Endodermal cell (in vitro differentiated cells): ENCODE measurements at regions not wholly inside any gene's neighbourhood (a gene's known extent, or its start where the extent isn't known, plus 50 kb on each side); places are given as distances from the start of the nearest gene placed in this dataset.

ENCODE experiments used
- DNase-seq: peaks from one replicate; pipeline ENCODE4 v3.0.0-alpha.2; 2017
- H3K27ac ChIP-seq: 2 replicates; pipeline ENCODE4 v1.5.1; 2013; ENCODE audit warnings: mild to moderate bottlenecking, low read depth, low read length, moderate library complexity
- H3K27me3 ChIP-seq: 2 replicates; pipeline ENCODE4 v1.6.1; 2013; ENCODE audit warnings: mild to moderate bottlenecking, low read length, moderate library complexity; ENCODE audit not compliant: insufficient read depth, control insufficient read depth, poor library complexity, severe bottlenecking
- H3K36me3 ChIP-seq: 2 replicates; pipeline ENCODE4 v1.7.0; 2013; ENCODE audit warnings: mild to moderate bottlenecking, low read length, moderate library complexity; ENCODE audit not compliant: control insufficient read depth, insufficient read depth
- H3K4me1 ChIP-seq: one replicate; pipeline ENCODE4 v1.7.0; 2013; ENCODE audit warnings: low read length; ENCODE audit not compliant: control insufficient read depth, insufficient read depth
- H3K4me3 ChIP-seq: 2 replicates; pipeline ENCODE4 v1.5.1; 2013; ENCODE audit warnings: mild to moderate bottlenecking, low read length, moderate library complexity
- H3K9ac ChIP-seq: 2 replicates; pipeline ENCODE4 v1.6.1; 2013; ENCODE audit warnings: mild to moderate bottlenecking, low read length, moderate library complexity; ENCODE audit not compliant: poor library complexity, severe bottlenecking; ENCODE audit errors: extremely low read depth
- H3K9me3 ChIP-seq: 2 replicates; pipeline ENCODE4 v1.6.1; 2013; ENCODE audit warnings: mild to moderate bottlenecking, low read length, moderate library complexity; ENCODE audit not compliant: control insufficient read depth
- H3K27ac Mint-ChIP-seq: 2 replicates; pipeline ENCODE4 v1.8.0; 2020; ENCODE audit warnings: mixed read lengths
- H3K27me3 Mint-ChIP-seq: 2 replicates; pipeline ENCODE4 v1.8.0; 2021; ENCODE audit warnings: mild to moderate bottlenecking, mixed read lengths; ENCODE audit not compliant: insufficient read depth
- H3K36me3 Mint-ChIP-seq: 2 replicates; pipeline ENCODE4 v1.8.0; 2020; ENCODE audit warnings: low read depth, mixed read lengths
- H3K4me1 Mint-ChIP-seq: 2 replicates; pipeline ENCODE4 v1.8.0; 2020; ENCODE audit warnings: mixed read lengths
- H3K4me3 Mint-ChIP-seq: 2 replicates; pipeline ENCODE4 v1.8.0; 2020; ENCODE audit warnings: mild to moderate bottlenecking, moderate library complexity, mixed read lengths
- H3K9me3 Mint-ChIP-seq: 2 replicates; pipeline ENCODE4 v1.8.0; 2020; ENCODE audit warnings: mild to moderate bottlenecking, mixed read lengths
- CTCF ChIP-seq: fragments of 200-600 bp; sonication (generic); conservative IDR thresholded peaks from 2 replicates; pipeline ENCODE4 v1.5.0; 2021; ENCODE audit warnings: antibody characterized with exemption, mild to moderate bottlenecking
- WGBS, 2 experiments: methylation state at CpG; one replicate each; pipeline versions ENCODE4 v1.1.5 to v1.1.7; 2013; ENCODE audit warnings: missing lambda C conversion rate in 2 of 2, mixed read lengths in 1 of 2; ENCODE audit not compliant: insufficient coverage in 1 of 2, insufficient read length in 1 of 2; 5-methylcytosine and 5-hydroxymethylcytosine counted together

GRCh38 chr10:2362331-2362730 lies 625.0 kb upstream of the ADARB2 start:
- H3K27ac Mint-ChIP-seq: no peak overlapping the region

DNA sequence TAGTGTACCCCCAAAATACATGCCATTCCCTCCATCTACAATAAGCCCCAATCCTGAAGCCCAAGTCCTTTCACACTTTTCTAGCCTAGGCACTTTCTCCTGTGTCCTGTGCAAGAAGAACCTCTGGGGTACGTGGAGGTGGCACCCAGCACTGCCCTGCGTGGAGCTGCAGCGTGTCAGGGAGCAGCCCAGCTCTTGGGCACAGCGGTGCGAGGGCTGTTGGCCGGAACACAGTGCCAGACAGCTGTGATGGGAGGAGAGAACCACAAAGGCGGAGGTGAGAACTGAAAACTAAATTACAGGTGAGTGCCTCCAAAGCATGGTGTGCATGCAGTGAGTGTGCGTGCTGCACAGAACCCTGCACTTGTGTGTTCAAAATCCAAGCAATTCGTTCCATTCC lies 621.3 kb upstream of the ADARB2 start:
- H3K27ac ChIP-seq: no peak overlapping the region
- H3K9me3 ChIP-seq: no peaks in the 10 kb centered on the region
- peaks cover 1% of the 10 kb centered on the region for H3K27me3 Mint-ChIP-seq
- H3K27me3 ChIP-seq: no peaks in the 10 kb centered on the region
- H3K9ac ChIP-seq: no peak overlapping the region
- 89 to 91% methylated on average over 5 to 9 of the region's 9 CpGs for whole genome bisulfite sequencing, 2 experiments
- no peaks in the 10 kb centered on the region for H3K4me1 Mint-ChIP-seq
- no peaks in the 10 kb centered on the region for H3K9me3 Mint-ChIP-seq
- H3K27ac Mint-ChIP-seq: no peak overlapping the region
- no peaks in the 10 kb centered on the region for H3K4me1 ChIP-seq
- H3K36me3 ChIP-seq: no peaks in the 10 kb centered on the region
- H3K4me3 Mint-ChIP-seq: no peak overlapping the region
- no peaks in the 10 kb centered on the region for H3K36me3 Mint-ChIP-seq
- DNase-seq: no peak
- TF ChIP-seq CTCF: no peak
- H3K4me3 ChIP-seq: no peak overlapping the region

More at GRCh38 chr10:2362331-2362730, 625.0 kb upstream of the ADARB2 start:
- Mint-ChIP-seq H3K4me3 (no peak overlapping the region), H3K27me3 (no peaks in the 10 kb centered on the region), H3K36me3 (no peaks in the 10 kb centered on the region), H3K4me1 (no peaks in the 10 kb centered on the region), H3K9me3 (no peaks in the 10 kb centered on the region)
- H3K27ac ChIP-seq: no peak overlapping the region
- H3K27me3 ChIP-seq: no peaks in the 10 kb centered on the region
- no peaks in the 10 kb centered on the region for H3K9me3 ChIP-seq
- WGBS, 2 experiments: 90% methylated on average over 7 of the region's 7 CpGs; no CpG with 5 or more reads in 1 of the 2 experiments
- no peaks in the 10 kb centered on the region for H3K4me1 ChIP-seq
- no peak overlapping the region for H3K4me3 ChIP-seq
- H3K36me3 ChIP-seq: no peaks in the 10 kb centered on the region
- no peak for DNase-seq
- no peak overlapping the region for H3K9ac ChIP-seq
- no peak for TF ChIP-seq CTCF

GRCh38 chr10:2356670-2357069 lies 619.3 kb upstream of the ADARB2 start:
- H3K27me3 ChIP-seq: no peaks in the 10 kb centered on the region
- no peaks in the 10 kb centered on the region for H3K4me1 ChIP-seq
- H3K9ac ChIP-seq: no peak overlapping the region
- no peaks in the 10 kb centered on the region for H3K9me3 ChIP-seq
- H3K36me3 Mint-ChIP-seq: no peaks in the 10 kb centered on the region
- H3K4me3 Mint-ChIP-seq: no peak overlapping the region
- H3K27ac ChIP-seq: no peak overlapping the region
- WGBS, 2 experiments: 94% methylated on average over 3 to 5 of the region's 7 CpGs
- no peak for TF ChIP-seq CTCF
- H3K27ac Mint-ChIP-seq: no peak overlapping the region
- no peak for DNase-seq
- H3K4me1 Mint-ChIP-seq: no peaks in the 10 kb centered on the region
- peaks cover 1% of the 10 kb centered on the region for H3K27me3 Mint-ChIP-seq
- no peak overlapping the region for H3K4me3 ChIP-seq
- no peaks in the 10 kb centered on the region for H3K9me3 Mint-ChIP-seq
- no peaks in the 10 kb centered on the region for H3K36me3 ChIP-seq
